ENCODE measurements at regions not wholly inside any gene's neighbourhood (a gene's known extent, or its start where the extent isn't known, plus 50 kb on each side); places are given as distances from the start of the nearest gene placed in this dataset.

DNA sequence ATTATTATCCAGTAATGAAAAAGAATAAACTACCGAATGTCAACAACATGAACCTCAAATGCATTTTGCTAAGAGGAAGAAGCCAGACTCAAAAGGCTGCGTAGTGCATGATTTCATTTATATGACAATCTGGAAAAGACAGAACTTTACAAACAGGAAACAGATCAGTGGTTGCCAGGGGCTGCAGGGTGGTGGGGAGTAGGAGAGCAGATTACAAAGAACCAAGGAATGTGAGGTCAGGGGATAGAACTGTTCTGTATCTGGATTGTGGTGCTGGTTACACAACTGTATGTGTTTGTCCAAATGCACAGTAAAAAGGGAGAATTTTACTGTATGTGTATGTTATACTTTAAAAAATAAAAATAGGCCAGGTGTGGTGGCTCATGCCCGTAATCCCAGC, 89.7 kb upstream of the MYL2 start:
- ATAC-seq = no peak
- H3K27me3 Mint-ChIP-seq = peaks cover 16% of the 10 kb centered on the region
- DNase-seq = no peak
- no peaks in the 10 kb centered on the region for H3K9me3 Mint-ChIP-seq (ENCODE audit: low read depth)
- H3K4me3 Mint-ChIP-seq = no peak overlapping the region
- no peaks in the 10 kb centered on the region for H3K4me1 Mint-ChIP-seq
- CTCF ChIA-PET = no interaction called here
- no peaks in the 10 kb centered on the region for H3K36me3 Mint-ChIP-seq
- no peak overlapping the region for H3K27ac Mint-ChIP-seq

DNA sequence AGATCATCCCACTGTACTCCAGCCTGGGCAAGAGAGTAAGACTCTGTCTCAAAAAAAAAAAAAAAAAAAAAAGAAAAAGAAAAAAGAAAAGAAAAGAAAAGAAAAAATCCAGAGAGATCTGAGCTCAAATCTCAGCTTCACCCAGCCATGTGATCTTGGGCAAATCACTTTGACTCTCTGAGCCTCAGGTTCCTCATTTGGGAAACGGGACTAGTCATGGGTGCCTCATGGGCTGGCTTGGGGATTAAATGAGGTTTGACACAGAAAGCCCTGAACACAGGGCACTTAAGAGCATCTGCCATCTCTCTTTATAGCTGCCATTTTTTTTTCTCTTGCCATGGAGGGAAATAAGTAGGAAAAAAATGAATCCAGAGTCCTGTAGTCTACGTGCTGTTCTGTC, 86.2 kb upstream of the MYL2 start:
- Mint-ChIP-seq H3K4me3 (no peak overlapping the region), H3K36me3 (no peaks in the 10 kb centered on the region), H3K27ac (no peak overlapping the region), H3K4me1 (no peaks in the 10 kb centered on the region), H3K27me3 (peaks cover 19% of the 10 kb centered on the region), H3K9me3 (ENCODE audit: low read depth) (no peaks in the 10 kb centered on the region)
- no peak for DNase-seq
- ATAC-seq = no peak
- CTCF ChIA-PET = no interaction called here

DNA sequence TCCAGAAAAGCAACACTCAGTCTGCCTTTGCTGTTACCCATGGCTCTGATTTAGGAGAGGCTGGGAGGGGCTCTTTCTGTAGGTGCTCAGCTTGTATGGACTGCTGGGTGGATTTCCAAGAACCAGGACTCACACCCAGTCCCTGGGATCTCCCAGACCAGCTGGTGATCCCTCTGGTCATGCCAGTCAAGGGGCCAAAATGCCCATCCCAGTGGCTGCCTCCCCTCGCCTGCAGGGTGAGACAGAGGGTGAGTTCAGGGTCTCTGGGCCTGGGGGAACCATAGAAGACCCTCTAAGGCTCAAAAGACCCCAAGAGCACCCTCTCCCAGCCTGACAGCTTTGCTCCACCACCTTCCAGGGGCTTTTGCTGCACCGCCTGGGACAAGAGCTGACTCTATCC, 78.6 kb upstream of the MYL2 start:
- Mint-ChIP-seq H3K4me1 (no peaks in the 10 kb centered on the region), H3K4me3 (no peak overlapping the region), H3K27me3 (peaks cover 5% of the 10 kb centered on the region), H3K36me3 (peaks cover 1% of the 10 kb centered on the region), H3K27ac (no peak overlapping the region), H3K9me3 (ENCODE audit: low read depth) (peaks cover 7% of the 10 kb centered on the region)
- no peak for DNase-seq
- CTCF ChIA-PET = no interaction called here
- no peak for ATAC-seq

- Mint-ChIP-seq H3K36me3 (peaks cover 1% of the 10 kb centered on the region), H3K9me3 (ENCODE audit: low read depth) (peaks cover 7% of the 10 kb centered on the region), H3K4me1 (no peaks in the 10 kb centered on the region), H3K27me3 (peaks cover 5% of the 10 kb centered on the region), H3K4me3 (no peak overlapping the region), H3K27ac (no peak overlapping the region)
- DNase-seq = no peak
- ATAC-seq = no peak
- CTCF ChIA-PET = no interaction called here
Measured at GRCh38 chr12:110998165-110998564, 77.8 kb upstream of the MYL2 start.

DNA sequence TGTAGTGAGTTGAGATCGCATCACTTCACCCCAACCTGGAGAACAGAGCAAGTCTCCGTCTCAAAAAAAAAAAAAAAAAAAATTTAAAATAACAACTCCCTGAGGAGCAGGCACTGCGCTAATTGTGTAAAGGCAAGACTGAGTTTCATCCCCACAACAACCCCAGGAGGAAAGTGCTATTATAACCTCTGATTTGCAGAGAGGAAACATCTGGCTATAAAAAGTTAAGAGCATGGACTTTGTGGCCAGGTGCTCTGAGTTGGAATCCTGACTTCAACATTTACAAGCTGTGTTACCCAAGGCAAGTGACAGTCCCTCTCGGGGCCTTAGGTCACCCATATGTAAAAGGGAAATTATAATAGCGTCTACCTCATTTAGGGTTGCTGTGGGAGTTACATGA, 76.0 kb upstream of the MYL2 start:
- peaks cover 7% of the 10 kb centered on the region for H3K9me3 Mint-ChIP-seq (ENCODE audit: low read depth)
- peaks cover 6% of the 10 kb centered on the region for H3K27me3 Mint-ChIP-seq
- no peak overlapping the region for H3K4me3 Mint-ChIP-seq
- no peak for DNase-seq
- H3K27ac Mint-ChIP-seq = no peak overlapping the region
- H3K36me3 Mint-ChIP-seq = peaks cover 1% of the 10 kb centered on the region
- no peaks in the 10 kb centered on the region for H3K4me1 Mint-ChIP-seq
- ATAC-seq = no peak
- CTCF ChIA-PET = no interaction called here

DNA sequence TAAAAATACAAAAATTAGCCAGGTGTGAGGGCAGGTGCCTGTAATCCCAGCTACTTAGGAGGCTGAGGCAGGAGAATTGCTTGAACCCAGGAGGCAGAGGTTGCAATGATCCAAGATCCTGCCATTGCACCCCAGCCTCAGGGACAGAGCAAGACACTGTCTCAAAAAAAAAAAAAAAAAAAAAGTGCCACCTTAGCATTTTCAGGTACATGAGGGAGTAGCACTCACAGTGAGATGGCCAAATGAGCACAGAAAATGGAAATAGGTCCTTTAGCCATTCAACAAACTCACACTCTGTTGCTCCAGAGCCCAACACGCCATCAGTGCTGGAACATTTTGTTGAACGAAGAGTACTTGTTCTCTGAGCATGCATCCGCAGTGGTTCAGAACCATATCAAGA, 75.2 kb upstream of the MYL2 start:
- ATAC-seq (no peak), DNase-seq (no peak)
- Mint-ChIP-seq H3K4me3 (no peak overlapping the region), H3K9me3 (ENCODE audit: low read depth) (peaks cover 7% of the 10 kb centered on the region), H3K4me1 (no peaks in the 10 kb centered on the region), H3K27ac (no peak overlapping the region), H3K36me3 (peaks cover 1% of the 10 kb centered on the region), H3K27me3 (peaks cover 6% of the 10 kb centered on the region)
- CTCF ChIA-PET = no interaction called here

DNA sequence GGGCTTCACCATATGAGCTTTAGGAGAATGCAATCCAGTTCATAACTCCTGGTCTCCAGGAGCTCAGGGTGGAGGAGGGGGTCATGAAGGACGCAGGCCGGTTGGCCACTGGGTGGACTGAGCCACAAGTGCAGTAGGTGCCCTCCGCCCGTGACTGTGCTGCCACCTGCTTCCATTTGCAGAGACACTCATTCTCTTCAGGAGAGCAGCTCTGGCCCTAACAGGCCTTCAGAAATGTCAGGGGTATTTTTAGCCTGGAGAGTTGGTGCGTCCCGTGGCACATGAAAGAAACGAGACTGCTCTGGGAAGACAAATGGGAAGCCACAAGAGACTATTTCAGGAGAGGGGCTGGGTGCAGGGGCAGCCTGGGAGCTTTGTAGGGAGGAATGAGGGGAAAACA, 74.6 kb upstream of the MYL2 start:
- Mint-ChIP-seq H3K9me3 (ENCODE audit: low read depth) (peaks cover 6% of the 10 kb centered on the region), H3K4me1 (no peaks in the 10 kb centered on the region), H3K27ac (no peak overlapping the region), H3K27me3 (peaks cover 5% of the 10 kb centered on the region), H3K36me3 (peaks cover under 1% of the 10 kb centered on the region), H3K4me3 (no peak overlapping the region)
- no peak for DNase-seq
- ATAC-seq = no peak
- CTCF ChIA-PET = no interaction called here

DNA sequence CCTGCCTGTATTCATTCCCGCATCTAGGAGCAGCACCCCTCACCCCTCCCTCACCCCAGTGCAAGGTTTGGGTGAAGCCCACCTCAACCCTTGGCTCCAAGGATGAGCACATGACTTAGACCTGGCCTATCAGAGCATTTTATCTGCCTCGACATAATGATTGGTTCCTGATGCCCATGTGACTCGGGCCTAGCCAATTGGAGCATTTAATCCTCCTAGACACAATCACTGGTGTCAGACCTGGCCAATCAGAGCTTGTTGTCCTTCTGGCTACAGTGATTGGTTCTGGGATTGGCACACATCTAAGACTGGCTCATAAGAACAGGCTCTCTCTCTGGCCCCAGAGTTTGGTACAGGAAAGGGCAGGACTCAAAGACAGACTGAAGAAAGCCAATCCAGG, 73.1 kb upstream of the MYL2 start:
- H3K9me3 Mint-ChIP-seq (ENCODE audit: low read depth) = peaks cover 5% of the 10 kb centered on the region
- H3K27ac Mint-ChIP-seq = no peak overlapping the region
- no peaks in the 10 kb centered on the region for H3K36me3 Mint-ChIP-seq
- H3K27me3 Mint-ChIP-seq = peaks cover 3% of the 10 kb centered on the region
- CTCF ChIA-PET = no interaction called here
- no peaks in the 10 kb centered on the region for H3K4me1 Mint-ChIP-seq
- no peak overlapping the region for H3K4me3 Mint-ChIP-seq
- ATAC-seq (no peak), DNase-seq (no peak)

DNA sequence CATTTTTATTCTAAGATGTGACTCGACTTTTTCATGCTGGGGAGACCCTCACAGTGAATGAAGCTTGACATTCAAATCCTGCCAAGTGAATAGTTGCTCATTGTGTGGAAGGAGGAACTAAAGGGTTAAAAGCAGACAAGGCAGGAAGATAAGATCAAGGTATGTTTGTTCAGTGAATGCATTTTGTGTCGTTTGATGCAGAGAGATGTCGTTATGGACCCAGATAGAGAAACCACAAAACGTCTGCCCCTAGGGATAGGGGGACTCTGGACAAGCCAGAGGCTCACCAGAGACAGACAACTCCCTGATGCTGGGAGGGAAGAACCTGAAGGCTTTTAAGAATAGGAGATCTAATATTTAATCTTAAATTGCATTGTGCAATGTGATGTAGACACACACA, 72.5 kb upstream of the MYL2 start:
- no peaks in the 10 kb centered on the region for H3K4me1 Mint-ChIP-seq
- CTCF ChIA-PET = no interaction called here

DNA sequence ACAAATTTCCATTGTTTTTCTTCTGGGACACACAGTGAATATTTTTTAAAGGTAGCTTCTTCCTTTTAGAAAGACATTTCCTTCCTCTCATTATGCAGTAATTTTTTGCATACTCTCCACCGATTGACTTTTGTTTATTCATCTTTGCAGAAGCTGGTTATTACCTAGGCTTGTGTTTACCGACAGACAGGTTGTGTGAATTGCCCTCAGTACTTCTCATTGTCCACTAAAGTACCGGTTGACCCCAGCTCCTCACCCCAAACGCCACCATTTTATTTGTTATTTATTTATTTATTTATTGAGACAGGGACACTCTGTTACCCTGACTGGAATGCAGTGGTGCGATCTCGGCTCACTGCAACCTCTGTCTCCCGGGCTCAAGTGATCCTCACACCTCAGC, 63.4 kb upstream of the MYL2 start:
- CTCF ChIA-PET = interaction anchor here (0.5 kb wide), 1 partner anchor 931 kb away, joined by 3 read pairs; no protein-coding TSS in a partner anchor
- H3K4me1 Mint-ChIP-seq = no peaks in the 10 kb centered on the region
- no peaks in the 10 kb centered on the region for H3K9me3 Mint-ChIP-seq (ENCODE audit: low read depth)
- H3K27ac Mint-ChIP-seq = no peak overlapping the region
- peaks cover 27% of the 10 kb centered on the region for H3K27me3 Mint-ChIP-seq
- ATAC-seq (no peak), DNase-seq (no peak)
- H3K4me3 Mint-ChIP-seq = no peak overlapping the region
- H3K36me3 Mint-ChIP-seq = no peaks in the 10 kb centered on the region

More for the DNA sequence above, 72.5 kb upstream of the MYL2 start:
- Mint-ChIP-seq H3K27me3 (peaks cover 3% of the 10 kb centered on the region), H3K27ac (no peak overlapping the region), H3K9me3 (ENCODE audit: low read depth) (peaks cover 5% of the 10 kb centered on the region), H3K4me3 (no peak overlapping the region), H3K36me3 (no peaks in the 10 kb centered on the region)
- no peak for ATAC-seq
- no peak for DNase-seq

- CTCF ChIA-PET = no interaction called here
- Mint-ChIP-seq H3K27ac (no peak overlapping the region), H3K4me1 (no peaks in the 10 kb centered on the region), H3K36me3 (no peaks in the 10 kb centered on the region), H3K9me3 (ENCODE audit: low read depth) (no peaks in the 10 kb centered on the region), H3K4me3 (no peak overlapping the region), H3K27me3 (peaks cover 10% of the 10 kb centered on the region)
- ATAC-seq = no peak
- DNase-seq = no peak
Measured at GRCh38 chr12:110972866-110973265, 52.5 kb upstream of the MYL2 start.

DNA sequence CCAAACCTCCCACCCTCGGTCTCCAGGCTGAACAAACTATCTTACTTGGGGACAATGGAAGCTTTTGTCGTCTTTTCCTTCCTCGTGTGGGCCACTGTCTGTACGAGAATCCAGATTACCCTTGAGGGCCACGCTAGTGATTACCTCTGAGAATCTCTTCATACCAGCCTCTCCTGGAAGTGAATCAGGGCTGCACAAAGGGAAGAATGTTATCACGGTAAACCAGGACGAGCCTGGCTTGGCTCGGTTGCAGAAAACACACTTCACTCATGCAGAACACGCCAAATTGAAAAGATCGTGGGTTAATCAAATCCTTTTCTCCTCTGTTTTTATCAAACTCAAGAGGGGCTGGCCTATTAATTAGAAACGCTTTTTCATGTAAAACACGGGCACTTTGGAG, 51.6 kb upstream of the MYL2 start:
- Mint-ChIP-seq H3K27me3 (peaks cover 10% of the 10 kb centered on the region), H3K9me3 (ENCODE audit: low read depth) (no peaks in the 10 kb centered on the region), H3K4me1 (no peaks in the 10 kb centered on the region), H3K4me3 (no peak overlapping the region), H3K27ac (no peak overlapping the region), H3K36me3 (no peaks in the 10 kb centered on the region)
- CTCF ChIA-PET = no interaction called here
- DNase-seq (no peak), ATAC-seq (no peak)

- Mint-ChIP-seq H3K4me3 (no peak overlapping the region), H3K27me3 (peaks cover 10% of the 10 kb centered on the region), H3K27ac (no peak overlapping the region), H3K9me3 (ENCODE audit: low read depth) (no peaks in the 10 kb centered on the region), H3K4me1 (no peaks in the 10 kb centered on the region), H3K36me3 (no peaks in the 10 kb centered on the region)
- CTCF ChIA-PET = no interaction called here
- no peak for DNase-seq
- no peak for ATAC-seq
Measured at GRCh38 chr12:110971189-110971920, 51.0 kb upstream of the MYL2 start.
